ENCODE measurements at regions not wholly inside any gene's neighbourhood (a gene's known extent, or its start where the extent isn't known, plus 50 kb on each side); places are given as distances from the start of the nearest gene placed in this dataset.

- TF ChIP-seq ZBTB21 (CRISPR knock-in tag; IDR thresholded peaks at IDR 0.05; ENCODE audit: borderline replicate concordance) (no peak), CTCF (IDR thresholded peaks at IDR 0.05) (no peak), SMAD4 (CRISPR knock-in tag; IDR thresholded peaks at IDR 0.05) (no peak), RELA (CRISPR knock-in tag; IDR thresholded peaks at IDR 0.05; ENCODE audit: borderline replicate concordance) (no peak), CBFB (CRISPR knock-in tag; IDR thresholded peaks at IDR 0.05; ENCODE audit: low read depth) (no peak), HMGXB4 (CRISPR knock-in tag; IDR thresholded peaks at IDR 0.05) (no peak)
- TF ChIP-seq, protein P1, sequence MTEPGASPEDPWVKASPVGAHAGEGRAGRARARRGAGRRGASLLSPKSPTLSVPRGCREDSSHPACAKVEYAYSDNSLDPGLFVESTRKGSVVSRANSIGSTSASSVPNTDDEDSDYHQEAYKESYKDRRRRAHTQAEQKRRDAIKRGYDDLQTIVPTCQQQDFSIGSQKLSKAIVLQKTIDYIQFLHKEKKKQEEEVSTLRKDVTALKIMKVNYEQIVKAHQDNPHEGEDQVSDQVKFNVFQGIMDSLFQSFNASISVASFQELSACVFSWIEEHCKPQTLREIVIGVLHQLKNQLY (CRISPR knock-in tag; IDR thresholded peaks at IDR 0.05): no peak
- TF ChIP-seq, protein P2, sequence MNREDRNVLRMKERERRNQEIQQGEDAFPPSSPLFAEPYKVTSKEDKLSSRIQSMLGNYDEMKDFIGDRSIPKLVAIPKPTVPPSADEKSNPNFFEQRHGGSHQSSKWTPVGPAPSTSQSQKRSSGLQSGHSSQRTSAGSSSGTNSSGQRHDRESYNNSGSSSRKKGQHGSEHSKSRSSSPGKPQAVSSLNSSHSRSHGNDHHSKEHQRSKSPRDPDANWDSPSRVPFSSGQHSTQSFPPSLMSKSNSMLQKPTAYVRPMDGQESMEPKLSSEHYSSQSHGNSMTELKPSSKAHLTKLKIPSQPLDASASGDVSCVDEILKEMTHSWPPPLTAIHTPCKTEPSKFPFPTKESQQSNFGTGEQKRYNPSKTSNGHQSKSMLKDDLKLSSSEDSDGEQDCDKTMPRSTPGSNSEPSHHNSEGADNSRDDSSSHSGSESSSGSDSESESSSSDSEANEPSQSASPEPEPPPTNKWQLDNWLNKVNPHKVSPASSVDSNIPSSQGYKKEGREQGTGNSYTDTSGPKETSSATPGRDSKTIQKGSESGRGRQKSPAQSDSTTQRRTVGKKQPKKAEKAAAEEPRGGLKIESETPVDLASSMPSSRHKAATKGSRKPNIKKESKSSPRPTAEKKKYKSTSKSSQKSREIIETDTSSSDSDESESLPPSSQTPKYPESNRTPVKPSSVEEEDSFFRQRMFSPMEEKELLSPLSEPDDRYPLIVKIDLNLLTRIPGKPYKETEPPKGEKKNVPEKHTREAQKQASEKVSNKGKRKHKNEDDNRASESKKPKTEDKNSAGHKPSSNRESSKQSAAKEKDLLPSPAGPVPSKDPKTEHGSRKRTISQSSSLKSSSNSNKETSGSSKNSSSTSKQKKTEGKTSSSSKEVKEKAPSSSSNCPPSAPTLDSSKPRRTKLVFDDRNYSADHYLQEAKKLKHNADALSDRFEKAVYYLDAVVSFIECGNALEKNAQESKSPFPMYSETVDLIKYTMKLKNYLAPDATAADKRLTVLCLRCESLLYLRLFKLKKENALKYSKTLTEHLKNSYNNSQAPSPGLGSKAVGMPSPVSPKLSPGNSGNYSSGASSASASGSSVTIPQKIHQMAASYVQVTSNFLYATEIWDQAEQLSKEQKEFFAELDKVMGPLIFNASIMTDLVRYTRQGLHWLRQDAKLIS (CRISPR knock-in tag; IDR thresholded peaks at IDR 0.05; ENCODE audit: borderline replicate concordance): no peak
Observed at GRCh38 chr19:29004796-29005195, 208.2 kb downstream of the UQCRFS1 start.

All from WTC11 (cell line).